CD14-positive monocyte (primary cell): ENCODE measurements at regions not wholly inside any gene's neighbourhood (a gene's known extent, or its start where the extent isn't known, plus 50 kb on each side); places are given as distances from the start of the nearest gene placed in this dataset.

Source experiments
- DNase-seq, 3 donors: peaks; one replicate each; pipeline ENCODE4 v3.0.0-alpha.2; 2011 to 2022
- H2AFZ ChIP-seq: 2 replicates; pipeline ENCODE4 v1.6.0; 2012; ENCODE audit warnings: mild to moderate bottlenecking, low read depth, low read length, inconsistent platforms; ENCODE audit not compliant: insufficient read depth, poor library complexity, severe bottlenecking
- H3K27ac ChIP-seq, 2 donors: 1 replicate in 1 of 2; 2 replicates in 1 of 2; pipeline ENCODE4 v1.5.1; 2012 to 2013; ENCODE audit warnings: low read length in 2 of 2, control low read depth in 1 of 2, inconsistent platforms in 1 of 2, low read depth in 1 of 2, mild to moderate bottlenecking in 1 of 2
- H3K27me3 ChIP-seq, 2 donors: one replicate each; pipeline versions ENCODE4 v1.6.0 to v1.6.1; 2011 to 2013; ENCODE audit warnings: low read length in 2 of 2; ENCODE audit not compliant: control insufficient read depth in 2 of 2, insufficient read depth in 2 of 2
- H3K36me3 ChIP-seq, 2 donors: replicated peaks in 1 of 2; 1 replicate in 1 of 2; 2 replicates in 1 of 2; pipeline versions ENCODE4 v1.5.1 to v1.6.1; 2012 to 2013; ENCODE audit warnings: low read length in 2 of 2, control low read depth in 1 of 2, inconsistent platforms in 1 of 2, mild to moderate bottlenecking in 1 of 2; ENCODE audit not compliant: insufficient read depth in 2 of 2, control insufficient read depth in 1 of 2
- H3K4me1 ChIP-seq, 2 donors: 1 replicate in 1 of 2; 2 replicates in 1 of 2; pipeline versions ENCODE4 v1.5.1 to v1.6.1; 2012 to 2013; ENCODE audit warnings: low read length in 2 of 2, control low read depth in 1 of 2, inconsistent platforms in 1 of 2, mild to moderate bottlenecking in 1 of 2, moderate library complexity in 1 of 2; ENCODE audit not compliant: insufficient read depth in 2 of 2, control insufficient read depth in 1 of 2
- H3K4me2 ChIP-seq: replicated peaks from 2 replicates; pipeline ENCODE3; 2012; ENCODE audit warnings: low read length, moderate library complexity, mild to moderate bottlenecking; ENCODE audit not compliant: poor library complexity, severe bottlenecking; ENCODE audit errors: extremely low read depth
- H3K4me3 ChIP-seq, 3 experiments: fragments of 200-600 bp in 1 of 3; sonication (generic) in 1 of 3; replicated peaks in 1 of 3; 1 replicate in 2 of 3; 2 replicates in 1 of 3; pipeline ENCODE4 v1.5.1; 2011 to 2013; ENCODE audit warnings: low read length in 3 of 3, mild to moderate bottlenecking in 3 of 3, control low read depth in 2 of 3, low read depth in 2 of 3, inconsistent platforms in 1 of 3, moderate library complexity in 1 of 3
- H3K79me2 ChIP-seq: 2 replicates; pipeline ENCODE4 v1.6.0; 2012; ENCODE audit warnings: mild to moderate bottlenecking, control low read depth, inconsistent platforms, low read length, moderate library complexity; ENCODE audit not compliant: insufficient read depth
- H3K9ac ChIP-seq: 2 replicates; pipeline ENCODE4 v1.6.0; 2017; ENCODE audit warnings: low read length, mild to moderate bottlenecking; ENCODE audit not compliant: insufficient read depth, poor library complexity, severe bottlenecking
- H3K9me3 ChIP-seq, 2 donors: replicated peaks in 1 of 2; 1 replicate in 1 of 2; 2 replicates in 1 of 2; pipeline versions ENCODE4 v1.5.1 to v1.6.1; 2012 to 2013; ENCODE audit warnings: low read length in 2 of 2, control low read depth in 1 of 2; ENCODE audit not compliant: control insufficient read depth in 1 of 2, insufficient read depth in 1 of 2
- H4K20me1 ChIP-seq: 2 replicates; pipeline ENCODE4 v1.6.0; 2012; ENCODE audit warnings: mild to moderate bottlenecking, low read length, control low read depth, moderate library complexity; ENCODE audit not compliant: insufficient read depth
- H3K27ac Mint-ChIP-seq, 7 donors: one replicate each; pipeline ENCODE4 v1.8.0; 2020; ENCODE audit warnings: mild to moderate bottlenecking in 7 of 7, mixed read lengths in 7 of 7, moderate library complexity in 6 of 7, inconsistent platforms in 2 of 7
- H3K27me3 Mint-ChIP-seq, 3 donors: one replicate each; pipeline ENCODE4 v1.8.0; 2021 to 2022; ENCODE audit warnings: low read depth in 3 of 3, mild to moderate bottlenecking in 3 of 3, mixed read lengths in 3 of 3, moderate library complexity in 3 of 3, inconsistent platforms in 1 of 3
- H3K36me3 Mint-ChIP-seq, 2 donors: one replicate each; pipeline ENCODE4 v1.8.0; 2020; ENCODE audit warnings: mixed read lengths in 2 of 2, inconsistent platforms in 1 of 2, mild to moderate bottlenecking in 1 of 2
- H3K4me1 Mint-ChIP-seq: one replicate; pipeline ENCODE4 v1.8.0; 2020; ENCODE audit warnings: mild to moderate bottlenecking, mixed read lengths
- H3K4me3 Mint-ChIP-seq, 2 donors: one replicate each; pipeline ENCODE4 v1.8.0; 2020; ENCODE audit warnings: mild to moderate bottlenecking in 2 of 2, mixed read lengths in 2 of 2, moderate library complexity in 1 of 2
- H3K9me3 Mint-ChIP-seq, 7 donors: one replicate each; pipeline ENCODE4 v1.8.0; 2020 to 2022; ENCODE audit warnings: mixed read lengths in 7 of 7, mild to moderate bottlenecking in 6 of 7, moderate library complexity in 6 of 7, inconsistent platforms in 2 of 7
- CTCF ChIP-seq: fragments of 200-600 bp; IDR thresholded peaks from one replicate; pipeline ENCODE4 v1.8.0; 2022; ENCODE audit warnings: antibody characterized with exemption, mild to moderate bottlenecking
- WGBS: methylation state at CpG from one replicate; pipeline ENCODE4 v1.1.5; 2013; ENCODE audit warnings: missing lambda C conversion rate; ENCODE audit not compliant: insufficient coverage; 5-methylcytosine and 5-hydroxymethylcytosine counted together
- intact Hi-C, 2 donors: fragments of 100-400 bp; cut with micrococcal nuclease; formaldehyde crosslinking; loops; one replicate each; pipeline versions ENCODE4 v1.15.0 to v1.15.1; 2023

GRCh38 chr1:232252546-232253118, 377.3 kb downstream of the SIPA1L2 start:
- H3K27me3 Mint-ChIP-seq, result peaks cover 28 to 40% (median 36%) of the 10 kb centered on the region in 3 donors
- no CpG with 5 or more reads among the region's 11 CpGs for WGBS
- intact Hi-C loops, result no loop called here

GRCh38 chr1:232250838-232251237, 379.1 kb downstream of the SIPA1L2 start:
- Histone ChIP-seq H2AFZ (no peak overlapping the region), H3K27ac (no peak overlapping the region), H3K27me3 (peaks cover 36 to 43% of the 10 kb centered on the region in 2 donors), H3K4me2 (no peak overlapping the region), H3K4me3 (no peak overlapping the region), H3K9me3 (no peaks in the 10 kb centered on the region), H3K9ac (no peak overlapping the region), H3K36me3 (no peaks in the 10 kb centered on the region), H3K4me1 (no peaks in the 10 kb centered on the region), H4K20me1 (no peaks in the 10 kb centered on the region), H3K79me2 (no peaks in the 10 kb centered on the region)
- Mint-ChIP-seq H3K36me3 (no peaks in the 10 kb centered on the region), H3K4me3 (no peak overlapping the region), H3K27ac (no peak overlapping the region), H3K4me1 (peaks cover 5% of the 10 kb centered on the region), H3K27me3 (peaks cover 30 to 40% (median 40%) of the 10 kb centered on the region in 3 donors), H3K9me3 (peaks cover 0 to 3% (median 0%) of the 10 kb centered on the region in 7 donors)
- WGBS, result 78% methylated on average over 3 of the region's 3 CpGs
- no peak for TF ChIP-seq CTCF
- DNase-seq, result no peak
- intact Hi-C loops, result no loop called here

More at GRCh38 chr1:232252546-232253118, 377.3 kb downstream of the SIPA1L2 start:
- DNase-seq, result no peak
- Histone ChIP-seq H3K27ac (no peak overlapping the region), H3K4me2 (no peak overlapping the region), H3K36me3 (no peaks in the 10 kb centered on the region), H3K27me3 (peaks cover 29 to 47% of the 10 kb centered on the region in 2 donors), H2AFZ (no peak overlapping the region), H3K4me3 (no peak overlapping the region), H3K79me2 (no peaks in the 10 kb centered on the region), H3K4me1 (no peaks in the 10 kb centered on the region), H4K20me1 (no peaks in the 10 kb centered on the region), H3K9me3 (no peaks in the 10 kb centered on the region), H3K9ac (no peak overlapping the region)
- H3K27ac Mint-ChIP-seq, result no peak overlapping the region
- no peak overlapping the region for H3K4me3 Mint-ChIP-seq
- H3K9me3 Mint-ChIP-seq, result peaks cover 0 to 3% (median 0%) of the 10 kb centered on the region in 7 donors
- no peaks in the 10 kb centered on the region for H3K36me3 Mint-ChIP-seq
- no peak for TF ChIP-seq CTCF
- peaks cover 5% of the 10 kb centered on the region for H3K4me1 Mint-ChIP-seq
